GM18517 (cell line): ENCODE measurements at regions not wholly inside any gene's neighbourhood (a gene's known extent, or its start where the extent isn't known, plus 50 kb on each side); places are given as distances from the start of the nearest gene placed in this dataset.

Experiments used
- ATAC-seq: cut with Tn5 transposase; IDR thresholded peaks from one replicate; pipeline ENCODE4 v1.9.1; 2021; ENCODE audit warnings: mild to moderate bottlenecking, moderate library complexity; ENCODE audit not compliant: unreplicated experiment

DNA sequence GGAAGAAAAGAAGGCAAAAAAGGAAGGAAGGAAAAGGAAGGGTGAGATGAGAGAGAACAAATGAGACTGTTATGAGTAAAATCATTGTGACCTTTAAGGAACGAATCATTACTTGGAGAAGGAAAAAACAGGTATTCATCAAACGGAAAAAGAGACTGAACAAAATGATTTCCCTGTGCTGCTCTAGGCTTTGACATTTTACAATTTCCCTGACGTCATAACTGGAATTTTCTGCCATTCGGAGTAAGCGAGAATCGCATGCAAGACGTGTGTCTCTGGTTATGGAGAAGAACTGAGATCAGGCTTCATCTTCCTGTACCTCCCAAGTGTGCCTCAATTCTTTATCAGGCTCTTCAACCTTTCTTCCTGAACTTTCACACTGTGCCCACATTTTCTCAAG, 534.7 kb upstream of the KLHL29 start:
- no peak for ATAC-seq

DNA sequence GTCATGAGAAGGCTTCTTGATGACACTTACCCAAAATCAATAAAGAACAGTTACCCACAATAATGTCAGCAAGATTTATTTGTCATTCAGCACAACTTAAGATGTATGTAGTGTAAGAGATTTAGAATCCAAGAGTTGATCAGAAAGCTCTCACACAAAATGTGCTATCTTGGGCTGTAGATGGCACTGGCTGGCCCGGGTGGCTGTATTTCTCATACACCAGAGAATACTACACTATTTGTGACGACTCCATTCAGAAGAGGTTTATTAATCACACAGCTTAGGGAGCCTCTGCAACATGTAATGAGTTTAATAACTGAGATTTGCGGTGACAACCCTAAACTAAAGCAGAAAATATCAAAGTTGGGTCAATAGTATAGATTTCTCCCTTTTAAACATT, 530.4 kb upstream of the KLHL29 start:
- ATAC-seq = no peak

DNA sequence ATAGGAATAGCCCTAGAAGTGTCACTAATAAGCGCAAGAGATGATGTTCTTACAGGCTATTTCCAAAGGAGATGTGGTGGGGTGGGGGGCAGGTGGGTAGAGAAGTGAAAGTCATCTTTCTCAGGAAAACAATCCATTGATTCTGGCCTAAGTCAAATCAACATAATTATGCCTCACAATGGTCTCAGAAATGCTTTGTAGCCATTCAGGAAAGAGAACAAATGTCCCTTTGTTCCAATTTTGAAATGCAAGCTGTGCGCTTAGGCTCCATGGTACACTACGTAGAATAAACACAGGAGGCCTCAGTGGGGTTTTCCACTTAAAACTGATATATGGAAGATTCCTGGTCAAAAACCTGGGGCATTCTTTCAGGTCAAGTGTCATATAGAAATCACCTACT, 529.9 kb upstream of the KLHL29 start:
- no peak for ATAC-seq

DNA sequence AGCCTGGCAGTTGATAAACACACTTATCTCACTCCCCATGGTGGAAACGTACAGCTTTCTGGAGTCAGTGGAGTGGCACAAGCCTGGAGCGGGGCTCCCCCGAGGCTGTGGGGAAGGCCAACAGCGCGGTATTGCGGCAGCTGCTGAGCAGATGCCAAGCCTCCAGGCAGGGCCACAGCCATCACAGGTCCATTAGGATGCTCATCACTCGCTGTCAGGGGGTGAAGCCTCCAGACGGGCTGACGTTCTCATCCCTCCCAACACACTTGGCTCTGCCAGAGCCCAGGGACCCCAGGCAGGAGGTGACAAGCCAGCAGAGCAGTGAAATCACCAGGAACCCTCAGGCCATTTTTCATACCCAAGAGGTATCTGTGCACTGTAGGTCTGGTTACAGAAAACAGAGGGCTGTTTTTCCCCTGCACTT, 529.2 kb upstream of the KLHL29 start:
- ATAC-seq = no peak

DNA sequence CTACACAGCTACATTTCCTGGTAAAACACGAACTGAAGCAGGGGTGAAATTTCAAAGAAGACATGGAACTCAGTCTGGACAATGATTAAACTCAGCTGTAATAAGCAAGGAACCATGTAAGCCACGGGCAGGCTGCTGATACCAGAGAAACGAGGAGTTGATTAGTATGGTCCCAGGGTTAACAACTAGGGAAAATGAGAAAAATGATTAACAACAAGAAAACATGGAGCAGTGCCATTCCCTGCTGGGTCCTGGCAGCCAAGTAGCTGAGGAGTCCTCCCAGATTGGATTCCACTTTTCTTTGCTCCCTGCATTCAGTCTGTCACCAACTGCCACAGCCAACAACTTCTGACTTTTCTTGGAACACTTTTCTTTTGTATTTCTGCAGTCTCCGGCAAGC, 517.0 kb upstream of the KLHL29 start:
- ATAC-seq = no peak

DNA sequence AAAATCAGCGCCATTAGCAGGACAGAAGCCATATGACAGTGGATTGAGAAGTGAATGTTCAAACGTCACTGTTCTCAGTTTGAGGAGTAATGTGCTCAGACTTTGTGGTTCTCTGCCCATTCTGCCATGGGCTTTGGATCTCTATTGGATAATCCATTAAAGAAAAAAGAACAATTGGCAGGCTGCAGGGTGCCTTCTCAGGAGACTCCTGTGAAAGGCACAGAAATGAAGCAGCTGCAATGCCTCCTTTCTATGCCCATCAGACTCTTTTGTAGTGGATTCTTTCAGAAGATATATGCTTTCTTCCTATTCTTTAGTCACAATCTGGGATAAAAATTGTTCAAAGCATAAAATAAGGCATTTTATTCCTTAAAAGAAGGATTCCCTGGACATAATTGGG, 506.9 kb upstream of the KLHL29 start:
- ATAC-seq = no peak

DNA sequence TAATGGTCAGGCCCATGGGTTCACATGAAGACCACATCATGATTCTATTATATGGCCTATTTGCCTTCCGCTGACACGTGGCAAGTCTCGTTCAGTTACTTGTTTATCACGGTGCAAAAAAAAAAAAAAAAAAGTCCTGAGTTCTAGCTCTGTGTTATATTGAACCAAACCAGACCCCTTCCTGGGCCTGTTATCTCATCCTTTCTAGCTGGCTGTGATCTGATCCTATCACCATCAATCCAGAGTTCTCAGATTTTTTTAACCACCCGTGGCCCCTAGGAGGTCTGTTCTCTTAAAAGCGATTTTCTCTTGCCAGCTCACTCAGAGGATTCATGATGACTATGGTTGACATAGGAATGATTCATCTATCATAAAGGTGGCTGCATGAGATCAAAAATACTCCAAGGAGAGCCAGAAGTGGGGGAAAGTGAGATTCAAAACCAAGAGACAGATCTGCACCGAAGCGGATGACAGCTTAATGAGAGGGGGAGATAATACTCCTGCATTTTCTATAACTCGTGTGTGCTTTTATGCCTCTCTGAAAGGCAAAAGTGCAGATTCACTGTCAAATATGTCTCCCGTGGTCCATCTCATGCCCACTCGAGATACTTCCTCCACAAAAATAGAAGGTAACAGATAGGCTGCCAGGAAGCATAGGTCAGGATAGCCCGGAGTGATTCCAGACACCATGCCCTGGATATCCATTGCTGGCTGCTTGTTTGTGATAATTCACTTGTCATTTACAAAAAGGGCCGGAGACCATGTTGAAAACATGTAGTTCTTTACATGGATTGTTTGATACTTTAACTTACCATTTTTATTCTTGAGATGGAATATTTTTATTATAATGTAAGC, 505.7 kb upstream of the KLHL29 start:
- no peak for ATAC-seq

DNA sequence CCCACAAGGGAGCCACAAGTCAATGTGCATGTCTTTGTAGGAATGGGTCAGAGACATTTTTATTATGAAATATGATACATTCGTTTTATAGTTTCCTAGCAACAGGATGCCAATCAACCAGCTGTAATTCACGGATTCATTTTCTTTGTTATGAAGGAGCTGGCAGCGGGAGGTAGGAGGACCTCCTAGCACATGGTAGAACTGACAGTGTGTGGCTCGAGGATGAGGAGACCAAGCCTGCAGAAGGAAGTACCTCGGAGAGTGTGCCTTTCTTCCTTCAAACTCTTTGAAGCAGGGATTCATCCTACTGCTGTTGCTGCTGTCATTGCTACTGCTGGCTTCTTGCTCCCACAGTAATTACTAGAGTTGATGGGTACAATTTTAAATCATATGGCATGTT, 504.8 kb upstream of the KLHL29 start:
- ATAC-seq = no peak

DNA sequence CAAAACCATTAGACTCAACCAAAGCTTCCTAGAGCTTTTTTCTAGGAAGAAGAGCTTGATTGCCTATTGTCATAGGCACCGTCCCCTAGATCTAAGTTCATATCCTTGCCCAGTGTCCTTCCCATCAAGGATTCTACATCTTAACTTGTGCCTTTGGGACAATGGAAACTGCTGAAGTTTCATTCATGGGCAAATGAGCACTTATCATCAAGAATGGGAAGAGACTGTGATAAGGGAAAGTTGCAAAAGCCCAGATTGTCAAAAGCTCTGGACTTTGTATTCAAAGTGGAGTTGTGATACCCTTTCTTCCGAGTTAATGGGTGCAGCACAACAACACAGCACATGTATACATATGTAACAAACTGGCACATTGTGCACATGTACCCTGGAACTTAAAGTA, 503.0 kb upstream of the KLHL29 start:
- ATAC-seq = no peak

DNA sequence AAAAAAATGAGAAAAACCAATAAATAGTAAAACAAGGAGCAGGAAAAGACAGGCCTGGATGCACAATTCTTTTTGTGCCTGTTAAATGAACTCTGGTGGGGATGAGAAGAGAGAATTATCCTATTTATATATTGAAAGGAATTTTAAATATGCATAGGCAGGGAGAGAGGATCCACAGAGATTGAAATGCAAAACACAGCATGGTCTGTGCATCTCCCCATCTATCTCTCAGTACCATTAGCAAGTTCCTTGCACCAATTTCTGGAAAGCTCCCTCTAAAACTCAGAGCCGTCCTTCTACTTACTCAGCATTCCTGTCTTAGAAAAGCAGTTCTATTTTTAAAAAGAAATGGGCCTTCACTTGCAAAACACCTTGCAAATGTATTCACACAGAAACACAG, 502.3 kb upstream of the KLHL29 start:
- ATAC-seq = no peak

DNA sequence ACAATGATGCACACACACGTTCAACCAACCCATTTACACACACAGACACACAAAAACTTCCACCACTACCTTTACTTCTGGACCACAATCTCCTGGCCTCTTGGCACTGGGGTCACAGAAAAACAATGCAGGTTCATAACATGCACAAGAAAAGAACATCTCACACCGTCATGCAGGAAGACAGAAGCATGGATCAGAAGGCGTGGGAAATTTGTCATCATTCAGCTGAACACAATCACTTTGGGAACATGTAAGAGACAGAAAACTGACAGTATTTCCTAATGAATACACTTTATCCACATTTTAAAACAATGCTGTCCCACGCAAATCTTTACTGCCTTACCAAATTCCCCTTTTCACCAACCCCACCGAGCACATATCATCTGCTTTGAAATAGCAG, 501.9 kb upstream of the KLHL29 start:
- no peak for ATAC-seq

DNA sequence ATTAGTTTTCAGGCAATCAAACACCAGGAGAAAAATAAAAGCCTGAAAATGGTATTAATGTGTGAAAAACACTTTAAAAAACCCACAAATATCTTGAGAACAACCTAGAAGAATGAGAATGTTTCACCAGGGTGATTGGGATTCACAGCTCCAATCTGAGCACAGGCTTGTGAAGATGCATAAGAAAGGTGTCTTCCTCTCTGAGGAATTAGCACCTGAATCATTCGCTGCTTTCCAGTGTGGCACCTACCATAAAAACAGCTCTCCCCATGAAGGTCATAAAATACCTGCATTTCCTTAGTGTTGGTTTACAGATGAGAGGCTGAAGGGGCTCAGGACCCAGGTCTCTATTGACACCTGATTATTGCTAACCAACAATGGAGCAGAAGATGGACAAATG, 499.7 kb upstream of the KLHL29 start:
- ATAC-seq = no peak

DNA sequence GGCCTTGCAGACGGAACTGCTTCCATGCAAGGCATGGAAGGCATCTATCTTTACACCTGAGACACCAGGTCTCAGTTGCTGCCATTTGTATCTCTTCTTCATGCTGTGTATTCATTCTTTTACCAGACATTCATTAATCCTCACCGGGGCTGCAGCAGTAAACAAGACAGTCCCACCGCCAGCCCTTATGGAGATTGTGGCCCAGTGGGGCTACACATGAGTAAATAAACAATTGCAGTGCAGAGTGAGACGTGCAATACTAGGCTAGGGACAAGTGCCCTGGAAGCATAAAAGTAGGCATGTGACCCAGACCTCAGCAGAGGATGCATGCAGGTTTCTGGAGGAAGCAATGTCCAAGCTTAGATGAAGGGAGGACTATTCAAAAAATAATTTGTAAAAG, 497.6 kb upstream of the KLHL29 start:
- ATAC-seq = no peak

DNA sequence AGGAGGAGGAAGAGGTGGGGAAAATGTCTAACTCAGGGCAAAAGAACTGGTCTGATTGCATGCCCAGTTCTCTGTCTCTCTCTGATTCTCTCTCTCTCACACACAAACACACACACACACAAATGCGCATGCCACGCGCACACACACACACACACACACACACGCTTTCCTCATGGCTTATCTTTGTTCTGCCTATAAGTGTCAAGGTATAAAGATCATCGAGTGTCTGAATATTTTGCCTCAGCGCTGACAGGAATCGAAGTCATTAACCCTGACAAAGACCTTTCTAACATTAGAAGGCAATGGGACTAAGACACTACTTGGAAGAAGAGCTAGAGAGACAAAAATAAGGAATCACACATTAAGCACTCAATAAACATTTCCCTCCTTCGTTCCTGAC, 497.1 kb upstream of the KLHL29 start:
- no peak for ATAC-seq

DNA sequence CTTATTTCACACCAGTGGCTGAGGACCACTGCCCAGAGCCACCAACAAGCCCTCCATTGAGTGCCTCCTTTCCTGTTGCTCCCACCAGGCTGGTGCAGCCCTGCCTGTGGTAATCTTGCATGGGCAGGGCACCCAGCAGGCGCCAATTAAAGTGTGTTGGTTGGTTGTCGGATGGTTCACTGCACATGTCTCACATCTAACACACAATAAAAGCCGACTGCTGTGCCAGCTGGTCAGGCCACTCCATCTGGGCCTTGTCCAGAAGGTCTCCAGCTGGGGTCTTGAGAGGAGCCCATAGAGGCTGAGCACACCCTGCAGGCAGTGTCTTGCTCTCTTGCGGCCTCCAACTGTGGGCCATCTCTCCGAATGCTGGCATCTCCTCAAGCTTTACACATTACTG, 494.8 kb upstream of the KLHL29 start:
- no peak for ATAC-seq

DNA sequence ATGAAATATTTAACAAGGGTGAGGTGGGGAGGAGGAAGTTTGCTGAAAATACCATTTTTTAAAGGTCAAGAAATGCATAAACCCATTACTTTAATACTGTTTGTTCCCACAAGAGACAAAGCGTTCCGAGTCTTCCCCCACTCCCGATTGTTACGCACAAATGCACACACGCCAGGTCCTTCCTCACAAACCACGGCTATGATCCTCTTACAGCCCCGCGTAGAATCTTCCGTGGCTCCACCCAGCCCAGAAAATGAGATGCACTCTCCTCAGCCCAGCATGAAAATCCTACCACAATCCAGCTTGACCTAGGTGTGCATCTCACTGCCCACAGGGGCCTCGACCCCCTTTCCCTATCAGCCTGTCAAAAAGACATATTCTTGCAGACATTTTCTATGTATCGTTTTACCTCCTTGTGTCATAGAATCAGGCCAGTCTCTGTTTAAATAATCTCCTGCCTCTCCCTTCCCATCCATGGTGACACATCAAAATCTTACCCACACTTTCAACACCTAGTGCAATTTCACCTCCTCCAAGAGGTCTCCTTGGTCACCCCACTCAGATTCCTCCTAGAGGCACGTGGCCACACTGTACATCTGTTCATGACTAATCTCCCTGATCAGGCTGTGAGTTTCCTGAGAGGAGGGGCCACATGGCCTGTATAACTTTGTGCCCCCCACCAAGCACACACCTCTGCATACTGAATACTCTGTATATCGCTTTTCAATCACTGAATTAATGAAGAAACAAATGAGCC, 491.0 kb upstream of the KLHL29 start:
- ATAC-seq = no peak

DNA sequence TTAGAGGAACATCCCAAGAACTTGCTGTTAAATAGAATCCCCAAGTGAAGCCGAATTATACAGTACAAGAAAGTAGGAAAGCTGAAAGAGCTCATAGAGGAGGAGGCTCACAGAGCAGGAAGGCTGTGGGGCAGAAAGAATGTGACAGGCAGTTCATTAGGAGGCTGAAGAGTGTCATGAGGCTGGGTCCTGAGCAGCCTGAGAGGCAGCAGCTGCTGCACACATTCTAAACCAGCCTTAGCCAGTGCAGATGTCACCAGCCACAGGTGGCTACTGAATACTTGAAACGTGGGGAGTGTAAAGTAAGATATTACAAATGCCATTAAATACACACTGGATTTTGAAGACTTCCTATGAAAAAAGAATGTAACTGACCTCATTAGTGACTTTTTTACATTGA, 490.2 kb upstream of the KLHL29 start:
- ATAC-seq = no peak

DNA sequence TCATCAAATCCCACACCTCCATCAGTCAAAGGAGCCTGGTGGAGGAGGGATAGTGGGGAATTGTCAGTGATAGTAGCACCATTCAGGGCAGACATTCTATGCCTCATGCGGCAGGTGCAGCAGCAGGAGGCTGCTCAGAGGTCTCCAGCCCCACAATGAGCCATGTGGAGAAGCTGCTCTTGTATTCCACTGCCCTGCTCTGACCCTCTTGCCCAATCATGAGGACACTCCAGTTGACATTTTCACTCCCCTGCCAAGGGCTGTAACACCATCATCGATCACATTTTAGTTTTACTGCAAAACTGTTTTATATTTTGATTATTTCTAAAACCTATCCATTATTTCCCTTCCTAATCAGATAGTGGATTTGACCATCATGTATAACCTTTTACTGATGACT, 487.6 kb upstream of the KLHL29 start:
- ATAC-seq = no peak

DNA sequence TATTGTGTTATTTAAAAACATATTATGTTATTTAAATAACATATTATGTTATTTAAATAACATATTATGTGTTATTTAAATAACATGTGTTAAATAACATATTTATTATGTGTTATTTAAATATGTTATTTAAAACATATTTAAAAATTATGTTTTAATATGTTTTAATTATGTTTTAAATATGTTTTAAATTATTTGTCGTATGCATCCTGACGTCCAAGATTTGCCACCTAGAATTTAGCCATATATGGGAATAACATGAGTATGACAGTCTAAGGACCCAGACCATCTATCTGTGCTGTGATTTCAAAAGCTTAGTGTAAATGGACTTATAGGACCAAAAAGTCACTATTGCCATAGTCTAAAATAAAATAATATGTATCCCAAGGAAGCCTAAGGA, 484.3 kb upstream of the KLHL29 start:
- no peak for ATAC-seq

DNA sequence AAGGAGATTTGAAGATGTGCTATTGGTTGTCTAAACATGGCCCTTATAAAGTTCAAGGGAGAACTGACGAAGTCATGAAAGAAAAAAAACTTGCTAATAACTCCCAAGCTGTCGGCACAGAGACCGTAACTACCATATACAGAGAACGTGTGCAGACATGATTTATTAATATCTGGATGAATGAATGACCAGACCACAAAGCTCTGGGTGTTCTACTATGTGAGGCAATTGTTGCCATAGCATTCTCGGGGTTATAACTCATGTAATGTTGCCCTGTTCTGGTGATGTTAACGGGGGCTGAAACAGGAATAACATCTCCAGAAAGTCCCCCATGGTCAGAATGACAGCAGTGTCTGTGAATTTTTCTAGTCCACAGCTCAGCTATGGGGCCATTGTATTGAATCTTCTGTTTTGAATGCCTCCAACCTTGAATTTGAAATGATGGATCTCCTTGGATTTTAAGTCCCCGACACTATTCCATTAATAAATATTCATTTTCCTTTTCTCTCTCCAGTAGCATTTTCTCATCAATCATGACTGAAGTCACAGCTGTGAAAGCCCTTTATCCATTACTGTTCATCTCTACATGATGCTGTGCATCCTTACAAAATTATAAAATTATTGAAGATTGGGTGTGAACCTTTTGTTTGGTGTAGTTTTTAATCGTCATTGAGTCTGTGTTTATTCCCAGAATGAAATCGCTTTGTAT, 483.4 kb upstream of the KLHL29 start:
- no peak for ATAC-seq

DNA sequence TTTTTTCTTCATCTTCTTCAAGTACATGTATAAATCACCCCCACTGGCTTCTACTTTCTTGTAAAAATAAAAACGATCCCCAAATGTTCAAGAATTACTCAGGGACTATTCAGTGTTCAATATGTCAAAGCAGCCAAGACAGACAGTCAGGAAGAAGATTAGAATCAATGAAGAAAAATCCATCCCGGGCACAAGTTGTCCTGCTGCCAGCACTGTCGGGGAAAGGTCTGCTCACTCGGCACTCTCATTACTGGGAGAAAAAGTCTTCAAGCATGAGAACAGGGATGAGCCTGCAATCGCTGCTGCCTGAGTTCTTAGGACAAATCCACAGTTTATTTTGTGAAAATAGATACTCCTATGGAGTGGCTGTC, 482.8 kb upstream of the KLHL29 start:
- no peak for ATAC-seq

DNA sequence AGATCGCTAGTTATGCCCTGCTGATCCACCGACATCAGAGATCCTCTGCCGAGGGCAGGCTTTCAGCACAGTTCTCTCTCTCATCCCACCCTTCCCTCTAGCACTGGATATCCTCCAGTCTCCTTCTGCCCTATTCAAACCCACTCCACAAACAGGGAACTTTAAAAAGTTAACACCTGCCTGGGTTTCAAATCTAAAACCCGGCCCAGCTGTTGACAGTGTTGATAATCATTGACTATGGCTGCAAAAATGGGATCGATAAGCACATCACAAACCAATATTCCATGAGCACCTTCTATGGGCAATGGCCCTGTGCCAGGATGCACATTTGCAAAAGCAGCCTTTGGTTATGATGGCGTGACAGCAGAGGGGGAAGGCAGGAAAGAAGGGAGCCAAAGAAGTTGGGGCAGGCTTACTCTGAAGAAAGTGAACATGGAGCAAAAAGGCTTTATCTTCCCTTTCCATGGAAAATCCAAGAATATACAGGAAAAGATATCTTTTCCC, 482.3 kb upstream of the KLHL29 start:
- no peak for ATAC-seq
